DOHH2 (cell line): ENCODE measurements at regions not wholly inside any gene's neighbourhood (a gene's known extent, or its start where the extent isn't known, plus 50 kb on each side); places are given as distances from the start of the nearest gene placed in this dataset.

Experiments used
- EZH2phosphoT487 ChIP-seq: fragments of 200-600 bp; sonication (generic); IDR thresholded peaks from 2 replicates; pipeline ENCODE4 v1.6.1; 2017; ENCODE audit warnings: borderline replicate concordance, mild to moderate bottlenecking, antibody characterized with exemption, low read length, moderate library complexity, mixed read lengths
- TF ChIP-seq, protein P1 (sequence below): fragments of 200-600 bp; sonication (generic); IDR thresholded peaks from one replicate; pipeline ENCODE4 v1.5.1; 2014; ENCODE audit warnings: antibody characterized with exemption, mild to moderate bottlenecking, low read depth, low read length; ENCODE audit not compliant: poor library complexity, severe bottlenecking

GRCh38 chr17:73829676-73830280 lies 185.5 kb upstream of the SDK2 start:
- TF ChIP-seq, protein P1, sequence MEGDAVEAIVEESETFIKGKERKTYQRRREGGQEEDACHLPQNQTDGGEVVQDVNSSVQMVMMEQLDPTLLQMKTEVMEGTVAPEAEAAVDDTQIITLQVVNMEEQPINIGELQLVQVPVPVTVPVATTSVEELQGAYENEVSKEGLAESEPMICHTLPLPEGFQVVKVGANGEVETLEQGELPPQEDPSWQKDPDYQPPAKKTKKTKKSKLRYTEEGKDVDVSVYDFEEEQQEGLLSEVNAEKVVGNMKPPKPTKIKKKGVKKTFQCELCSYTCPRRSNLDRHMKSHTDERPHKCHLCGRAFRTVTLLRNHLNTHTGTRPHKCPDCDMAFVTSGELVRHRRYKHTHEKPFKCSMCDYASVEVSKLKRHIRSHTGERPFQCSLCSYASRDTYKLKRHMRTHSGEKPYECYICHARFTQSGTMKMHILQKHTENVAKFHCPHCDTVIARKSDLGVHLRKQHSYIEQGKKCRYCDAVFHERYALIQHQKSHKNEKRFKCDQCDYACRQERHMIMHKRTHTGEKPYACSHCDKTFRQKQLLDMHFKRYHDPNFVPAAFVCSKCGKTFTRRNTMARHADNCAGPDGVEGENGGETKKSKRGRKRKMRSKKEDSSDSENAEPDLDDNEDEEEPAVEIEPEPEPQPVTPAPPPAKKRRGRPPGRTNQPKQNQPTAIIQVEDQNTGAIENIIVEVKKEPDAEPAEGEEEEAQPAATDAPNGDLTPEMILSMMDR: no peak
- no peak for TF ChIP-seq EZH2phosphoT487
